Mucosa of descending colon (tissue), 3 donors: ENCODE measurements at regions not wholly inside any gene's neighbourhood (a gene's known extent, or its start where the extent isn't known, plus 50 kb on each side); places are given as distances from the start of the nearest gene placed in this dataset.
A peak's percentile ranks its signal among the peaks of the same experiment; 100 is the strongest.

Experiments
- ATAC-seq: fragments of 200-7000 bp; cut with Tn5 transposase; one replicate; pipeline ENCODE4 v1.9.1; 2020; ENCODE audit warnings: mild to moderate bottlenecking, moderate library complexity
- DNase-seq, 3 donors: peaks; one replicate each; pipeline ENCODE4 v3.0.0-alpha.2; 2020
- H3K36me3 ChIP-seq: fragments of 200-600 bp; one replicate; pipeline ENCODE4 v1.8.0; 2021; ENCODE audit warnings: low read depth, mild to moderate bottlenecking
- H3K4me1 ChIP-seq: fragments of 200-600 bp; one replicate; pipeline ENCODE4 v1.8.0; 2021; ENCODE audit warnings: low read depth, mild to moderate bottlenecking
- H3K4me3 ChIP-seq: fragments of 200-600 bp; one replicate; pipeline ENCODE4 v1.8.0; 2021; ENCODE audit warnings: mild to moderate bottlenecking
- H3K9me3 ChIP-seq: fragments of 200-600 bp; one replicate; pipeline ENCODE4 v1.8.0; 2021; ENCODE audit warnings: mild to moderate bottlenecking
- CTCF ChIP-seq: fragments of 200-600 bp; IDR thresholded peaks from one replicate; pipeline ENCODE4 v1.8.0; 2022; ENCODE audit warnings: antibody characterized with exemption, mild to moderate bottlenecking
- intact Hi-C, 2 donors: fragments of 100-400 bp; cut with DNase I in 1 of 2; cut with micrococcal nuclease in 1 of 2; formaldehyde crosslinking; loops; one replicate each; pipeline versions ENCODE4 v1.11.0 to v1.11.1; 2022; cut with DNase I, micrococcal nuclease
- donor health status: DM: no; HTN: no; CAD: no; lungs with moderate emphysema.
- donor health status: DM: no; HTN: no; CAD: no.
- donor health status: DM: no; HTN: yes; CAD: no.

GRCh38 chr2:100703739-100704138, 116.2 kb upstream of the NPAS2 start:
- Histone ChIP-seq H3K9me3 (no peaks in the 10 kb centered on the region), H3K4me1 (no peaks in the 10 kb centered on the region), H3K4me3 (no peak overlapping the region), H3K36me3 (no peaks in the 10 kb centered on the region)
- intact Hi-C loops = no loop called here
- TF ChIP-seq CTCF = no peak
- DNase-seq (no peak), ATAC-seq (no peak)

DNA sequence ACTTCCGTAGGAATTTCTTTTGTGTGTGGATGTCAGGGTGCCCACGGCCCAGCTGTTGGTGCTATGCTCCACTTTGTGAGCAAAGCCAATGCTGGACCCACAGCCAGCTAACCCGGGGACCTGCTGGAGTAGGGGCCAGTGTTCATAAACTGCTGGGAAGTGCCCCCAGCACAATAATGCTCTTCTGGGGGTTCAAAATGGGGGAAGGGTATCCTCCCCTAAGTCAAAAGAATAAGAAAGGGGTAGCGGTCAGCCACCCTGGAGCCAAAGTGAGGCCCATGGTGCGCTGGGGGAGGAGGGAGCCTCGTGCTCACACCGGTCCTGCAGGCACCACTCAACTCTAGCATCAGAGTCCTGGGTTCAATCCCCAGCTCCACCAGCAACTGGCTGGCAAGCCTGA, 115.8 kb upstream of the NPAS2 start:
- Histone ChIP-seq H3K36me3 (no peaks in the 10 kb centered on the region), H3K4me3 (no peak overlapping the region), H3K4me1 (no peaks in the 10 kb centered on the region), H3K9me3 (no peaks in the 10 kb centered on the region)
- DNase-seq (no peak), ATAC-seq (no peak)
- intact Hi-C loops = no loop called here
- TF ChIP-seq CTCF = no peak

DNA sequence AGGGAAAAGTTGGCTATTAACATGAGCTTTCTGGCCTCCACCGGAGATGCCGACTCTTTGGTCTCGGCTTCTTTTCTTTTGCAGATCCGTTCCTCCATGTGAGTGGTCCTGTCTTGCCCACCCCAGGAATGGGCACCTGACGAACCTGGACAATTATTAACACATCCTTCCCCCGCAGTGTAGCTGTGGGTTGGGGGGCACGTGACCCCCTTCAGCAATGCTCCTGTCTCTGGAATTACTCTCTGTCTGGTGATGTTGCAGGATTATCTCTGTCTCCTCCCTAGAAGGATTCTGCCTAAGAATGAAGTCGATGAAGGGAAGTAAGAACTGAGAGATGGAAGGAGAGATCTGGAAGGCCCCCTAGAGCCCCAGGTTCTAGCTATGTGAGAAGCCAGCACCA, 115.2 kb upstream of the NPAS2 start:
- no peak for TF ChIP-seq CTCF
- DNase-seq = no peak
- no peak for ATAC-seq
- intact Hi-C loops = no loop called here
- no peaks in the 10 kb centered on the region for H3K4me1 ChIP-seq
- H3K9me3 ChIP-seq = no peaks in the 10 kb centered on the region
- no peak overlapping the region for H3K4me3 ChIP-seq
- H3K36me3 ChIP-seq = no peaks in the 10 kb centered on the region

DNA sequence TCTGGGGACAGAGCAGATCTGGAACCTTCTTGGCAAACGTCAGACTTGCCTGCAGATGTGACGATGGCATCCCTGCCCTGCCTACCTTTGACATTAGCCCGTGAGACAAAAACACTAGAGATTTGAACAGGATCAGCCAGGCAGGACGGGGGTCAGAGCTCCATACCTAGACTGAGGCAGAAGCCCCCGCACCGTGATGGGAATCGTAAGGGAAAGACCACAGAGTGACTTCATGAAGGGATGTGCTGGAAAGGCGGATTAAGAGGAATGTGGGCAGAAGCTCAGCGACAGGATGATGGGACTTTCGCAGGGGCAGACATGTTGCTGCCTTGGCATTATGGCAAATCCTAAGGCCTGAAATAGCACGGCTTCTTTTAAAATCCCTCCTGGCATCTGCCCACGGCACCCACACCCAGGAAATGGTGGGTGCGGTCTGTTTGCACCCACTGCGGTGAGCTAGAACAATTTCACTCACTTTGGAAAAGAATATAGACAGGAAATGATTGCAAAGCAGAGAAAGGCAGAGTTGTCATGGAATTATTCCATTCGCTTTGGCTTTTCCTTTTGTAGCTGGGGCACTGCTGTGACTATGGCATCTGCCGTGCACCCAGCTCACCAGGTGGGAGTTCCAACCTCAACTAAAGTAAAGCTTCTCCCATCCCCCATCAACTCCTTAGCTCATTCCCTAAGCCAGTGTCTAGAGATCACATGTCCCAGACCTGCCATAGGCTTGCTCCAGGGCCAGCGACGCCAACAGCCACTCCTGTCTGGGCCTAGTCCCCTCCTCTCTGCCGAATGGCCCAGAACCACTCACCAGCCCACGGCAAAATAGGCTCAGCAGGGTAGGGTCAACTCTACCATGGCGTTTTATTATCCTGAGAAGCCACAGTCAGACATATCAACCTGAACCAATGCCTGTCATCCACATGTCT, 112.7 kb upstream of the NPAS2 start:
- no peak overlapping the region for H3K4me3 ChIP-seq
- no peak for TF ChIP-seq CTCF
- no peaks in the 10 kb centered on the region for H3K36me3 ChIP-seq
- DNase-seq (no peak), ATAC-seq (peak; percentile 66)
- H3K9me3 ChIP-seq = no peaks in the 10 kb centered on the region
- intact Hi-C loops = no loop called here
- no peaks in the 10 kb centered on the region for H3K4me1 ChIP-seq

DNA sequence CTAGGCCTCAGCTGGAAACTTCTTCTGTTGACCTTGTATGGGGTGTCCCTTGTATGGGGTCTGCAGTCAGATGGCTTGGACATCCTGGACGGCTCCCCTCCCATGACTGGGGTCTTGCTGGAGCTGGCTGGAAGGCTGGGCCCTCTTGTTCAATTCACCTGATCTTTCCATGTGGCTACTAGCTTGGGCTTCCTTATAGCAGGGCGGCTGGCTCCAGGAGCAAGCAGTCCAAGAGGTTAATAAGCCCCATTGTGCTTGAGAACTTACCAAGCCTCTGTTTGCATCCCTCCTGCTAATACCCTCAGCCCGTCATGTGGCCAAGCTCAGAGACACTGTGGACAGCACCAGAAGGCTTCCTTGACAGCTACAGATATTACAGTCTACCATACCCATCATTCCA, 111.6 kb upstream of the NPAS2 start:
- intact Hi-C loops = no loop called here
- TF ChIP-seq CTCF = no peak
- no peaks in the 10 kb centered on the region for H3K36me3 ChIP-seq
- no peaks in the 10 kb centered on the region for H3K9me3 ChIP-seq
- no peak for DNase-seq
- H3K4me1 ChIP-seq = no peaks in the 10 kb centered on the region
- no peak for ATAC-seq
- no peak overlapping the region for H3K4me3 ChIP-seq
